ENCODE measurements at regions not wholly inside any gene's neighbourhood (a gene's known extent, or its start where the extent isn't known, plus 50 kb on each side); places are given as distances from the start of the nearest gene placed in this dataset.

- no peak overlapping the region for H3K4me2 ChIP-seq (ENCODE audit: low read length)
- DNase-seq (ENCODE audit: low read depth) = no peak
- no peak overlapping the region for H3K27ac ChIP-seq (ENCODE audit: low read depth, low read length)
- Mint-ChIP-seq H3K4me3 (ENCODE audit: unreplicated experiment) (no peak overlapping the region), H3K4me1 (ENCODE audit: low read depth, unreplicated experiment) (peaks cover 4% of the 10 kb centered on the region), H3K36me3 (ENCODE audit: low read depth, unreplicated experiment) (peaks cover 2% of the 10 kb centered on the region), H3K27ac (ENCODE audit: unreplicated experiment) (no peak overlapping the region), H3K27me3 (ENCODE audit: low read depth, unreplicated experiment) (peaks cover 32% of the 10 kb centered on the region), H3K9me3 (ENCODE audit: unreplicated experiment) (peaks cover 8% of the 10 kb centered on the region)
- H3K9ac ChIP-seq (ENCODE audit: low read length) = no peak overlapping the region
- no peak for TF ChIP-seq EZH2 (IDR thresholded peaks at IDR 0.05; ENCODE audit: insufficient read depth, low read length)
- no peak for TF ChIP-seq CTCF (IDR thresholded peaks at IDR 0.05; ENCODE audit: insufficient read depth, low read depth, low read length)
- H3K4me1 ChIP-seq (ENCODE audit: insufficient read depth, low read length) = no peaks in the 10 kb centered on the region
- H4K20me1 ChIP-seq (ENCODE audit: insufficient read depth, low read length) = no peaks in the 10 kb centered on the region
- H3K4me3 ChIP-seq (ENCODE audit: insufficient read depth, low read depth, low read length) = no peak overlapping the region
- peak; percentile 5 for FAIRE-seq
- no peak overlapping the region for H2AFZ ChIP-seq (ENCODE audit: low read depth, low read length)
- H3K36me3 ChIP-seq (ENCODE audit: insufficient read depth, low read length) = no peaks in the 10 kb centered on the region
- no peaks in the 10 kb centered on the region for H3K9me3 ChIP-seq (ENCODE audit: insufficient read depth, low read depth, low read length)
- no peaks in the 10 kb centered on the region for H3K79me2 ChIP-seq (ENCODE audit: insufficient read depth, low read length)
- H3K27me3 ChIP-seq (ENCODE audit: insufficient read depth, low read length) = no peaks in the 10 kb centered on the region
These were observed 70.1 kb upstream of the LINC01488 start for GRCh38 chr11:69411257-69411924.

- peaks cover 29% of the 10 kb centered on the region for H3K27me3 Mint-ChIP-seq (ENCODE audit: low read depth, unreplicated experiment)
- no peaks in the 10 kb centered on the region for H3K27me3 ChIP-seq (ENCODE audit: insufficient read depth, low read length)
- peaks cover 8% of the 10 kb centered on the region for H3K9me3 Mint-ChIP-seq (ENCODE audit: unreplicated experiment)
- H3K4me3 Mint-ChIP-seq (ENCODE audit: unreplicated experiment) = no peak overlapping the region
- H3K4me1 Mint-ChIP-seq (ENCODE audit: low read depth, unreplicated experiment) = peaks cover 4% of the 10 kb centered on the region
- H3K4me3 ChIP-seq (ENCODE audit: insufficient read depth, low read depth, low read length) = no peak overlapping the region
- H3K4me2 ChIP-seq (ENCODE audit: low read length) = no peak overlapping the region
- no peaks in the 10 kb centered on the region for H3K9me3 ChIP-seq (ENCODE audit: insufficient read depth, low read depth, low read length)
- H3K79me2 ChIP-seq (ENCODE audit: insufficient read depth, low read length) = no peaks in the 10 kb centered on the region
- no peaks in the 10 kb centered on the region for H3K4me1 ChIP-seq (ENCODE audit: insufficient read depth, low read length)
- no peaks in the 10 kb centered on the region for H3K36me3 ChIP-seq (ENCODE audit: insufficient read depth, low read length)
- H3K36me3 Mint-ChIP-seq (ENCODE audit: low read depth, unreplicated experiment) = peaks cover 2% of the 10 kb centered on the region
- FAIRE-seq (no peak), DNase-seq (ENCODE audit: low read depth) (no peak)
- H3K27ac ChIP-seq (ENCODE audit: low read depth, low read length) = no peak overlapping the region
- no peak overlapping the region for H3K27ac Mint-ChIP-seq (ENCODE audit: unreplicated experiment)
- H2AFZ ChIP-seq (ENCODE audit: low read depth, low read length) = no peak overlapping the region
- H3K9ac ChIP-seq (ENCODE audit: low read length) = no peak overlapping the region
- no peaks in the 10 kb centered on the region for H4K20me1 ChIP-seq (ENCODE audit: insufficient read depth, low read length)
- TF ChIP-seq EZH2 (IDR thresholded peaks at IDR 0.05; ENCODE audit: insufficient read depth, low read length) (no peak), CTCF (IDR thresholded peaks at IDR 0.05; ENCODE audit: insufficient read depth, low read depth, low read length) (no peak)
These were observed 68.3 kb upstream of the LINC01488 start for GRCh38 chr11:69413015-69413801.

- Histone ChIP-seq H2AFZ (ENCODE audit: low read depth, low read length) (no peak overlapping the region), H3K9me3 (ENCODE audit: insufficient read depth, low read depth, low read length) (no peaks in the 10 kb centered on the region), H3K27me3 (ENCODE audit: insufficient read depth, low read length) (no peaks in the 10 kb centered on the region), H3K4me2 (ENCODE audit: low read length) (no peak overlapping the region), H3K27ac (ENCODE audit: low read depth, low read length) (no peak overlapping the region), H3K79me2 (ENCODE audit: insufficient read depth, low read length) (no peaks in the 10 kb centered on the region), H3K36me3 (ENCODE audit: insufficient read depth, low read length) (no peaks in the 10 kb centered on the region), H4K20me1 (ENCODE audit: insufficient read depth, low read length) (no peaks in the 10 kb centered on the region), H3K4me3 (ENCODE audit: insufficient read depth, low read depth, low read length) (no peak overlapping the region), H3K4me1 (ENCODE audit: insufficient read depth, low read length) (no peaks in the 10 kb centered on the region), H3K9ac (ENCODE audit: low read length) (no peak overlapping the region)
- Mint-ChIP-seq H3K27me3 (ENCODE audit: low read depth, unreplicated experiment) (peaks cover 21% of the 10 kb centered on the region), H3K27ac (ENCODE audit: unreplicated experiment) (no peak overlapping the region), H3K36me3 (ENCODE audit: low read depth, unreplicated experiment) (peaks cover 2% of the 10 kb centered on the region), H3K4me3 (ENCODE audit: unreplicated experiment) (no peak overlapping the region), H3K4me1 (ENCODE audit: low read depth, unreplicated experiment) (peaks cover 4% of the 10 kb centered on the region), H3K9me3 (ENCODE audit: unreplicated experiment) (peaks cover 3% of the 10 kb centered on the region)
- FAIRE-seq (no peak), DNase-seq (ENCODE audit: low read depth) (no peak)
- TF ChIP-seq CTCF (IDR thresholded peaks at IDR 0.05; ENCODE audit: insufficient read depth, low read depth, low read length) (no peak), EZH2 (IDR thresholded peaks at IDR 0.05; ENCODE audit: insufficient read depth, low read length) (no peak)
These were observed 67.5 kb upstream of the LINC01488 start for GRCh38 chr11:69413993-69414392.

Data from astrocyte (in vitro differentiated cells and primary cell).